SJSA1 (cell line): ENCODE measurements at regions not wholly inside any gene's neighbourhood (a gene's known extent, or its start where the extent isn't known, plus 50 kb on each side); places are given as distances from the start of the nearest gene placed in this dataset.
"Not testable (repeated sequence)": the region's sequence is repeated elsewhere in the genome, so short reads cannot be mapped to it uniquely, and the experiment has no call there.

Experiments used
- DNase-seq, 2 experiments: peaks; one replicate each; pipeline ENCODE4 v3.0.0-alpha.2; 2015 to 2020; ENCODE audit warnings: low spot score in 2 of 2, low read depth in 1 of 2
- H3K27ac ChIP-seq: fragments of 250-450 bp; sonication (Bioruptor Pico); 2 replicates; pipeline ENCODE4 v1.5.1; 2020; ENCODE audit warnings: mild to moderate bottlenecking, moderate library complexity
- H3K27me3 ChIP-seq: fragments of 250-450 bp; sonication (Bioruptor Pico); replicated peaks from 2 replicates; pipeline ENCODE4 v1.5.1; 2020; ENCODE audit warnings: mild to moderate bottlenecking, moderate library complexity
- H3K36me3 ChIP-seq: fragments of 250-450 bp; sonication (Bioruptor Pico); 2 replicates; pipeline ENCODE4 v1.5.1; 2020; ENCODE audit warnings: mild to moderate bottlenecking
- H3K4me1 ChIP-seq: fragments of 250-450 bp; sonication (Bioruptor Pico); replicated peaks from 2 replicates; pipeline ENCODE4 v1.6.1; 2021; ENCODE audit warnings: mild to moderate bottlenecking
- H3K4me3 ChIP-seq: fragments of 250-450 bp; sonication (Bioruptor Pico); 2 replicates; pipeline ENCODE4 v1.5.1; 2020; ENCODE audit warnings: mild to moderate bottlenecking
- H3K9me3 ChIP-seq: fragments of 250-450 bp; sonication (Bioruptor Pico); replicated peaks from 2 replicates; pipeline ENCODE4 v1.5.1; 2020; ENCODE audit warnings: mild to moderate bottlenecking

- Histone ChIP-seq H3K4me1 (no peaks in the 10 kb centered on the region), H3K27ac (no peak overlapping the region), H3K4me3 (no peak overlapping the region), H3K27me3 (no peaks in the 10 kb centered on the region), H3K9me3 (no peaks in the 10 kb centered on the region), H3K36me3 (no peaks in the 10 kb centered on the region)
- no peak for DNase-seq
These were observed 771.7 kb downstream of the SORCS1 start for GRCh38 chr10:106392778-106393177.

GRCh38 chr10:106387063-106387462 lies 777.4 kb downstream of the SORCS1 start:
- no peak for DNase-seq
- Histone ChIP-seq H3K27me3 (no peaks in the 10 kb centered on the region), H3K36me3 (no peaks in the 10 kb centered on the region), H3K4me3 (no peak overlapping the region), H3K4me1 (no peaks in the 10 kb centered on the region), H3K9me3 (no peaks in the 10 kb centered on the region), H3K27ac (no peak overlapping the region)

DNA sequence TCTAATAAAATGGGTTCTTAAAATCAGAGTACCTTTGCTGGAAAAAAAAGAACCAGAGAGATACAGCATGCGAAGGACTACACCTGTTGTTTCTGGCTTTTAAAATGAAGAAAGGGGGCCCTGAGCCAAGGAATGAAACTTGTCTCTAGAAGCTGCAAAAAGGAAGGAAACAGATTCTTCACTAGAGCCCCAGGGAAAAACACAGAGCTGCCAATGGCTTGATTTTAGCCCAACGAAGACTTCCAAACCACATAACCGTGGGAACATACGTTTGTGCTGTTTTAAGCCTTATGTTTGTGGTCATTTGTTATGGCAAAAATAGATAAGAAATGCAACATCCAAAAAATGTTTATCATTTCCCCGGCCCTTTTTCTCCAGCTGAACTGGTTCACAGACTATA lies 780.0 kb downstream of the SORCS1 start:
- Histone ChIP-seq H3K36me3 (no peaks in the 10 kb centered on the region), H3K9me3 (no peaks in the 10 kb centered on the region), H3K27ac (no peak overlapping the region), H3K27me3 (no peaks in the 10 kb centered on the region), H3K4me1 (no peaks in the 10 kb centered on the region), H3K4me3 (no peak overlapping the region)
- no peak for DNase-seq

- Histone ChIP-seq H3K27ac (no peak overlapping the region), H3K27me3 (no peaks in the 10 kb centered on the region), H3K36me3 (no peaks in the 10 kb centered on the region)
These were observed 783.8 kb downstream of the SORCS1 start for GRCh38 chr10:106380706-106381105.

DNA sequence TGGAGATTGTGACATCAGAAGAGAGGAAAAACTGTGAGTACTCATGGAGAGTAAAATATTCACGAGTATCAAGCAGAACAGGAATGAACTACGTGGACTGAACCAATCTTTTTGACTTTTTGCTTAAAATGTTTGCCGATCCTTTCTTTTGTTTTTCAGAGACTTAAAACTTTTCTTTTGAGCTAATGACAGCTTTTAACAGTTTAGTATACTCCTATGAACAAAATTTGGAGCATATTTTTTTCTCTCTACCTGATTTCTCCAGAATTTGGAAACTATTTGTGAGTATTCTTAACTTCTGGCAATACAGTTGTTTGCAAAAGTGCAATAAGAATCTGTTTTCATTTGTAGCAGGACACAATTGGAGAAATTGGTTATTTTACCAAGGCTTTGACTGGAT lies 786.3 kb downstream of the SORCS1 start:
- DNase-seq: no peak
- no peak overlapping the region for H3K27ac ChIP-seq
- no peaks in the 10 kb centered on the region for H3K36me3 ChIP-seq
- H3K4me3 ChIP-seq: no peak overlapping the region
- no peaks in the 10 kb centered on the region for H3K4me1 ChIP-seq
- no peaks in the 10 kb centered on the region for H3K27me3 ChIP-seq
- H3K9me3 ChIP-seq: no peaks in the 10 kb centered on the region

More at GRCh38 chr10:106380706-106381105, 783.8 kb downstream of the SORCS1 start:
- H3K4me1 ChIP-seq: no peaks in the 10 kb centered on the region
- no peak for DNase-seq
- no peaks in the 10 kb centered on the region for H3K9me3 ChIP-seq
- no peak overlapping the region for H3K4me3 ChIP-seq

GRCh38 chr10:106370751-106371150 lies 793.8 kb downstream of the SORCS1 start:
- no peaks in the 10 kb centered on the region for H3K9me3 ChIP-seq
- no peak for DNase-seq
- no peaks in the 10 kb centered on the region for H3K36me3 ChIP-seq
- no peaks in the 10 kb centered on the region for H3K4me1 ChIP-seq
- no peaks in the 10 kb centered on the region for H3K27me3 ChIP-seq
- H3K4me3 ChIP-seq: no peak overlapping the region
- no peak overlapping the region for H3K27ac ChIP-seq

DNA sequence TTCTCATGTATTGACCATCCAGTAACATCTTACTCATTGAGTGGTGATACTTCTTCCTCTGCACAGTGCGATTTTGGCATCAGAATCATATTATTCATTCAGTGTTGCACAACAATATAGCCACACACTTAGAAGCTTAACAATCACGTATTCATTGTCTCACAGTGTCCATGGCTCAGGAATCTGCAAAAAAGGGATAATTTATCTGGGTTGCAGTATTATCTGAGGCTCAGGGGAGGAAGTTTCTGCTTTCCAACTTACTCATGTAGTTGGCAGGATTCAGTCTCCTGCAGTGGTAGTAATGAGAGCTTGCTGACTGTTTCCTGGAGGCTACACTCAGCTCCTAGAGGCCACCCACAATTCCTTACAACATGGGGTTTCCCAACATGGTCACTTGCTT lies 803.6 kb downstream of the SORCS1 start:
- Histone ChIP-seq H3K27me3 (no peaks in the 10 kb centered on the region), H3K36me3 (no peaks in the 10 kb centered on the region), H3K27ac (no peak overlapping the region), H3K4me1 (no peaks in the 10 kb centered on the region), H3K4me3 (no peak overlapping the region), H3K9me3 (no peaks in the 10 kb centered on the region; the same call in 1 of the 2 replicates)
- no peak for DNase-seq

DNA sequence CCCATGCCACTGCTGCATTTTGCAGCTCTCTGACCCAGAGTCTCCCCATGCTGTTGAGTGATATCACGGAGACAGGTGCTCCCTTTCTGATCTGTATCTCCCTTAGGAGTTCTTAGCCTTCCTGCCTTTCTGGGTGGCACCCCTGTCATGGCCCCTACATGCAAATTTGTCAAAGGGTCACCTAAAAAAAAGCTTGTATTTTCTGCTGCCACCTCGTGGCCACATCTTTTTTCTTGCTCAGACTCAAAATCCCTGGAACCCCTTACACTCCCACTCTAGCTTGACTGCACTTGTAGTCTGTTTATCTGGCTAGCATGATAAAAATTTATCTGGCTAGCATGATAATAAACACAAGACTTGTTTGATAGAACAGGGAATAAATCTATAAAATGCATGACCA lies 809.1 kb downstream of the SORCS1 start:
- Histone ChIP-seq H3K9me3 (no peaks in the 10 kb centered on the region; the same call in 1 of the 2 replicates), H3K4me1 (no peaks in the 10 kb centered on the region), H3K36me3 (no peaks in the 10 kb centered on the region), H3K4me3 (no peak overlapping the region), H3K27me3 (no peaks in the 10 kb centered on the region), H3K27ac (no peak overlapping the region)
- DNase-seq: no peak

- Histone ChIP-seq H3K4me1 (no peaks in the 10 kb centered on the region), H3K9me3 (no peaks in the 10 kb centered on the region), H3K36me3 (no peaks in the 10 kb centered on the region), H3K27me3 (no peaks in the 10 kb centered on the region), H3K4me3 (no peak overlapping the region), H3K27ac (no peak overlapping the region)
- DNase-seq: no peak
These were observed 815.6 kb downstream of the SORCS1 start for GRCh38 chr10:106348933-106349332.

DNA sequence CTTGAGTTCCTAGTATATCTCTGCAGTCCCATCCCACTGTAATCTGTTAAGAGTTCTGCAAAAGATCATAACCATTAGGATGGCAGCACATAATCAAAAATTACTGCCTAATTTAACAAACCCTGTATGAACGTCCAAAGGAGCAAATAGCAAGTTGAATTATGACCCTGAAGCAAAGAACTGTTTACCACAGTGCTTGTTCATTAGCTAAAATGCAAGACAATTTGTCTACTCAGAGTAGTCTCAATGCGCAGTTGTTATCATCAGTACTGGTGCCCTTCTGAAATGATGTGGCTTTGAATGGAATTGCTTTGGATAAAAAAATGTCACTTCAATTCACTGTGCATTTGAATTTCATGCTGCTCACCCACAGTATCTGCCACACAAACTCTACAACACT lies 817.0 kb downstream of the SORCS1 start:
- H3K27me3 ChIP-seq: no peaks in the 10 kb centered on the region

GRCh38 chr10:106343539-106343938 lies 821.0 kb downstream of the SORCS1 start:
- not testable (repeated sequence) for H3K27ac ChIP-seq, DNase-seq, H3K9me3 ChIP-seq, H3K36me3 ChIP-seq, H3K4me3 ChIP-seq, H3K4me1 ChIP-seq, H3K27me3 ChIP-seq

More for the DNA sequence above, 817.0 kb downstream of the SORCS1 start:
- Histone ChIP-seq H3K27ac (no peak overlapping the region), H3K36me3 (no peaks in the 10 kb centered on the region), H3K9me3 (no peaks in the 10 kb centered on the region), H3K4me1 (no peaks in the 10 kb centered on the region), H3K4me3 (no peak overlapping the region)
- DNase-seq: no peak

- Histone ChIP-seq H3K9me3 (no peaks in the 10 kb centered on the region), H3K27me3 (no peaks in the 10 kb centered on the region), H3K36me3 (no peaks in the 10 kb centered on the region), H3K27ac (no peak overlapping the region), H3K4me1 (no peaks in the 10 kb centered on the region), H3K4me3 (no peak overlapping the region)
- DNase-seq: no peak
These were observed 823.1 kb downstream of the SORCS1 start for GRCh38 chr10:106341356-106341755.

DNA sequence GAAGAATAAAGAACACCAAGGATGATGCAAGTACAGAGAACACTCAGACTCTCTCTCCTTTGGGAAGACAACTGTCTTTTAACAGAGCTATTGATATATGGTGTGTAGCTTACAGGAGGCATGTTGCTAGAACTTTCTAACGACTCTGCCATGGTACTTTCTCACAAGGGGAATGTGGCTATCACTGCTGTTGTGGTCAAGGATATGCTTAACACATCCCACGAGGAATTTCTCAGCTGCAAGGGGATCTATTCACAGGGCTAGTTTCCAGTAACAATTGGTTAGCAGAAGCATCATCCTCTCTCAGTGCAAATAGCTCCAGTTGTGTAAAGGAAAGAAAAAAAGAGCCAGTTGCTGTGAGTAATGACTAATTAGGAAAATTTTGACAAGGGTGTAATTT lies 826.0 kb downstream of the SORCS1 start:
- Histone ChIP-seq H3K27ac (no peak overlapping the region), H3K9me3 (no peaks in the 10 kb centered on the region), H3K4me1 (no peaks in the 10 kb centered on the region), H3K27me3 (no peaks in the 10 kb centered on the region), H3K4me3 (no peak overlapping the region), H3K36me3 (no peaks in the 10 kb centered on the region)
- no peak for DNase-seq

- H3K36me3 ChIP-seq: no peaks in the 10 kb centered on the region
These were observed 827.6 kb downstream of the SORCS1 start for GRCh38 chr10:106336874-106337273.

DNA sequence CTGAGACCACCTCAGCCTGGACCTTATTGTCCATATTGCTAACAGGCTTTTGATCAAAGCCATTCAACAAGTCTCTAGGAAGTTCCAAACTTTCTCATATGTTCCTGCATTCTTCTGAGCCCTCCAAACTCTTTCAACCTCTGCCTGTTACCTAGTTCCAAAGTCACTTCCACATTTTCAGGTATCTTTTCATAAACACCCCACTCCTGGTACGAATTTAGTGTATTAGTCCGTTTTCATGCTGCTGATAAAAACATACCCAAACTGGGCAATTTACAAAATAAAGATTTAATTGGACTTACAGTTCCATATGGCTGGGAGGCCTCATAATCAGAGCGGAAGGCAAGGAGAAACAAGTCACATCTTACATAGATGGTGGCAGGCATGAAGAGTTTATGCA lies 836.8 kb downstream of the SORCS1 start:
- no peaks in the 10 kb centered on the region for H3K36me3 ChIP-seq
- H3K4me3 ChIP-seq: no peak overlapping the region
- H3K27ac ChIP-seq: no peak overlapping the region
- peaks cover 6% of the 10 kb centered on the region; the same call in 1 of the 2 replicates for H3K9me3 ChIP-seq
- H3K4me1 ChIP-seq: no peaks in the 10 kb centered on the region
- H3K27me3 ChIP-seq: no peaks in the 10 kb centered on the region
- no peak for DNase-seq

More at GRCh38 chr10:106336874-106337273, 827.6 kb downstream of the SORCS1 start:
- H3K4me1 ChIP-seq: no peaks in the 10 kb centered on the region
- H3K4me3 ChIP-seq: no peak overlapping the region
- H3K27me3 ChIP-seq: no peaks in the 10 kb centered on the region
- DNase-seq: no peak
- no peaks in the 10 kb centered on the region for H3K9me3 ChIP-seq
- H3K27ac ChIP-seq: no peak overlapping the region
